Endothelial cell of umbilical vein (primary cell): ENCODE measurements at regions not wholly inside any gene's neighbourhood (a gene's known extent, or its start where the extent isn't known, plus 50 kb on each side); places are given as distances from the start of the nearest gene placed in this dataset.

Experiments
- BruUV-seq: library from RNA; stranded (reverse); fragments of 400-500 nt; replicated peaks from 2 replicates; lab custom pipeline; 2021; lab: Mats Ljungman, UMichigan
- CTCF ChIA-PET: fragments of 300-600, 350-600 bp; sonication (Branson Sonifier 250); formaldehyde crosslinking; loops from one replicate; lab custom pipeline; 2021; ENCODE audit warnings: antibody characterized with exemption, inconsistent platforms; lab: Charles Lee
- POLR2A ChIA-PET: fragments of 300-600, 350-600 bp; sonication (Branson Sonifier 250); formaldehyde crosslinking; loops from one replicate; lab custom pipeline; 2021; ENCODE audit warnings: antibody characterized with exemption, inconsistent platforms; lab: Charles Lee
- DNase-seq: peaks from one replicate; pipeline ENCODE4 v3.0.0-alpha.2; 2011; ENCODE audit warnings: low read depth, low spot score
- FAIRE-seq: peaks from 2 replicates; lab custom pipeline; 2011; peaks lifted over from hg19 to GRCh38; lab: Jason Lieb, UNC
- H2AFZ ChIP-seq: 2 replicates; pipeline ENCODE4 v1.6.0; 2012; ENCODE audit warnings: low read depth, low read length, control low read depth, inconsistent platforms
- H3K27ac ChIP-seq: 2 replicates; pipeline ENCODE4 v1.5.1; 2011; ENCODE audit warnings: low read depth, mild to moderate bottlenecking, control low read depth, low read length, moderate library complexity; ENCODE audit not compliant: insufficient read depth
- H3K27me3 ChIP-seq, 2 experiments: 2 replicates each; pipeline versions ENCODE4 v1.6.0 to v1.6.1; 2011; ENCODE audit warnings: low read length in 2 of 2, mixed read lengths in 1 of 2; ENCODE audit not compliant: control insufficient read depth in 2 of 2, insufficient read depth in 2 of 2
- H3K36me3 ChIP-seq, 2 experiments: 2 replicates in 1 of 2; 3 replicates in 1 of 2; pipeline ENCODE4 v1.5.1; 2011; ENCODE audit warnings: low read length in 2 of 2, mild to moderate bottlenecking in 1 of 2, moderate library complexity in 1 of 2; ENCODE audit not compliant: control insufficient read depth in 2 of 2, insufficient read depth in 2 of 2; ENCODE audit errors: extremely low read depth in 1 of 2
- H3K4me1 ChIP-seq: 3 replicates; pipeline ENCODE4 v1.5.1; 2011; ENCODE audit warnings: mild to moderate bottlenecking, low read length; ENCODE audit not compliant: control insufficient read depth, insufficient read depth; ENCODE audit errors: extremely low read depth
- H3K4me2 ChIP-seq: 2 replicates; pipeline ENCODE4 v1.6.1; 2011; ENCODE audit warnings: low read length, control low read depth, mixed read lengths; ENCODE audit not compliant: insufficient read depth
- H3K4me3 ChIP-seq, 3 experiments: fragments of 200-600 bp in 1 of 3; sonication (generic), shearing (Covaris generic) in 1 of 3; replicated peaks in 1 of 3; 2 replicates each; pipeline ENCODE4 v1.5.1; 2011 to 2016; ENCODE audit warnings: control low read depth in 3 of 3, low read length in 3 of 3, mild to moderate bottlenecking in 2 of 3, inconsistent platforms in 1 of 3, low read depth in 1 of 3, moderate library complexity in 1 of 3; ENCODE audit not compliant: insufficient read depth in 1 of 3
- H3K79me2 ChIP-seq: 2 replicates; pipeline ENCODE4 v1.6.0; 2012; ENCODE audit warnings: low read length, inconsistent platforms; ENCODE audit not compliant: control insufficient read depth, insufficient read depth
- H3K9ac ChIP-seq: replicated peaks from 2 replicates; pipeline ENCODE3; 2011; ENCODE audit warnings: low read length, control low read depth; ENCODE audit not compliant: insufficient read depth; ENCODE audit errors: extremely low read depth
- H3K9me1 ChIP-seq: replicated peaks from 3 replicates; pipeline ENCODE4 v1.6.0; 2011; ENCODE audit warnings: mild to moderate bottlenecking, low read length; ENCODE audit not compliant: control insufficient read depth, insufficient read depth; ENCODE audit errors: extremely low read depth
- H3K9me3 ChIP-seq: replicated peaks from 2 replicates; pipeline ENCODE4 v1.5.1; 2012; ENCODE audit warnings: low read length, inconsistent platforms; ENCODE audit not compliant: control insufficient read depth, insufficient read depth
- H4K20me1 ChIP-seq: replicated peaks from 2 replicates; pipeline ENCODE3; 2011; ENCODE audit warnings: mild to moderate bottlenecking, low read length; ENCODE audit not compliant: control insufficient read depth, insufficient read depth; ENCODE audit errors: extremely low read depth
- EZH2 ChIP-seq: IDR thresholded peaks from 2 replicates; pipeline ENCODE4 v1.6.1; 2012; ENCODE audit warnings: borderline replicate concordance, low read depth, mild to moderate bottlenecking, moderate library complexity, low read length, inconsistent platforms; ENCODE audit not compliant: severe bottlenecking
- FOS ChIP-seq: IDR thresholded peaks from 2 replicates; pipeline ENCODE4 v1.6.1; 2011; ENCODE audit warnings: mild to moderate bottlenecking, low read length, moderate library complexity, borderline replicate concordance; ENCODE audit not compliant: insufficient read depth
- GATA2 ChIP-seq: IDR thresholded peaks from 2 replicates; pipeline ENCODE4 v1.7.0; 2011; ENCODE audit warnings: low read depth, mild to moderate bottlenecking, moderate library complexity, mixed read lengths, low read length; ENCODE audit not compliant: insufficient read length, insufficient read depth
- JUN ChIP-seq: IDR thresholded peaks from 2 replicates; pipeline ENCODE4 v1.6.1; 2011; ENCODE audit warnings: borderline replicate concordance, low read depth; ENCODE audit not compliant: insufficient read length, insufficient read depth
- MYC ChIP-seq: IDR thresholded peaks from one replicate; pipeline ENCODE4 v1.6.1; 2011; ENCODE audit warnings: mild to moderate bottlenecking, low read depth, low read length
- POLR2A ChIP-seq: IDR thresholded peaks from 2 replicates; pipeline ENCODE4 v1.6.1; 2012; ENCODE audit warnings: low read depth, mild to moderate bottlenecking, control low read depth, low read length
- POLR2AphosphoS5 ChIP-seq: IDR thresholded peaks from 2 replicates; pipeline ENCODE4 v1.6.1; 2012; ENCODE audit warnings: low read depth, mild to moderate bottlenecking, control low read depth, low read length, moderate library complexity; ENCODE audit not compliant: insufficient read depth
- dilution Hi-C: fragments of 300-500 bp; cut with MboI; formaldehyde crosslinking; loops from one replicate; pipeline ENCODE4 v1.15.0; 2019; ENCODE audit warnings: low sequenced_read_pairs; ENCODE audit not compliant: extremely low pct_ligation_motif_present
- intact Hi-C: fragments of 100-400 bp; cut with micrococcal nuclease; formaldehyde crosslinking; loops from one replicate; pipeline ENCODE4 v1.10.0; 2022
- TF ChIP-seq, protein P1 (sequence below): IDR thresholded peaks from 2 replicates; pipeline ENCODE4 v1.6.1; 2011; ENCODE audit not compliant: insufficient read depth, insufficient read length
- TF ChIP-seq, protein P2 (sequence below), 2 donors: IDR thresholded peaks; 1 replicate in 1 of 2; 2 replicates in 1 of 2; pipeline ENCODE4 v1.5.1; 2011; ENCODE audit warnings: low read length in 2 of 2, mild to moderate bottlenecking in 2 of 2, moderate library complexity in 2 of 2, control low read depth in 1 of 2, inconsistent platforms in 1 of 2, low read depth in 1 of 2; ENCODE audit not compliant: insufficient read depth in 1 of 2; ENCODE audit errors: extremely low read depth in 1 of 2

DNA sequence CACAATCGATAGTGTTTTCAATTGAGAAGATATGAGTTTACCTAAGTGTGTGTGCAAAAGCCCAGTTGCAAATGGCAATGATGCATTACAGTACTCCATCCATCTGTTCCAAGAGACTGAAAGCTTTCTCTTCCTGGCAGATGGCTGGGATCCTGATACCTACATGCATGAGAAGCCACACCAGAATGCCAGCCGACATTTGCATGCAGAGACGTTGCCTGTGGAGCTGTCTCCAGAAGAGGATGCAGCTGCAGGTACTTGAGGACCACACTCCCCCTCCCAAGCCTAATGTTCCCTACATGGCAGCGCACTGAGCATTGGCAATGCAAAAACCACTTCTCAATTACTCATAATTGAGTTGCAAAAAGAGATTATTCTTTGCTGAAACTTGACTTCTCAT lies 332.1 kb downstream of the WDR11 start:
- intact Hi-C loops: no loop called here
- BruUV-seq: no TSS peak
- ChIA-PET POLR2A (no interaction called here), CTCF (interaction anchor here (1.5 kb wide), 1 partner anchor 12 kb away, joined by 3 read pairs; no protein-coding TSS in a partner anchor)
- H2AFZ ChIP-seq: no peak overlapping the region
- no peaks in the 10 kb centered on the region for H3K79me2 ChIP-seq
- dilution Hi-C loops: no loop called here
- TF ChIP-seq EZH2 (no peak), JUN (no peak), POLR2A (no peak), POLR2AphosphoS5 (no peak), FOS (no peak), GATA2 (no peak), MYC (no peak)
- TF ChIP-seq, protein P1, sequence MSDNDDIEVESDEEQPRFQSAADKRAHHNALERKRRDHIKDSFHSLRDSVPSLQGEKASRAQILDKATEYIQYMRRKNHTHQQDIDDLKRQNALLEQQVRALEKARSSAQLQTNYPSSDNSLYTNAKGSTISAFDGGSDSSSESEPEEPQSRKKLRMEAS: no peak
- TF ChIP-seq, protein P2, sequence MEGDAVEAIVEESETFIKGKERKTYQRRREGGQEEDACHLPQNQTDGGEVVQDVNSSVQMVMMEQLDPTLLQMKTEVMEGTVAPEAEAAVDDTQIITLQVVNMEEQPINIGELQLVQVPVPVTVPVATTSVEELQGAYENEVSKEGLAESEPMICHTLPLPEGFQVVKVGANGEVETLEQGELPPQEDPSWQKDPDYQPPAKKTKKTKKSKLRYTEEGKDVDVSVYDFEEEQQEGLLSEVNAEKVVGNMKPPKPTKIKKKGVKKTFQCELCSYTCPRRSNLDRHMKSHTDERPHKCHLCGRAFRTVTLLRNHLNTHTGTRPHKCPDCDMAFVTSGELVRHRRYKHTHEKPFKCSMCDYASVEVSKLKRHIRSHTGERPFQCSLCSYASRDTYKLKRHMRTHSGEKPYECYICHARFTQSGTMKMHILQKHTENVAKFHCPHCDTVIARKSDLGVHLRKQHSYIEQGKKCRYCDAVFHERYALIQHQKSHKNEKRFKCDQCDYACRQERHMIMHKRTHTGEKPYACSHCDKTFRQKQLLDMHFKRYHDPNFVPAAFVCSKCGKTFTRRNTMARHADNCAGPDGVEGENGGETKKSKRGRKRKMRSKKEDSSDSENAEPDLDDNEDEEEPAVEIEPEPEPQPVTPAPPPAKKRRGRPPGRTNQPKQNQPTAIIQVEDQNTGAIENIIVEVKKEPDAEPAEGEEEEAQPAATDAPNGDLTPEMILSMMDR (IDR thresholded peaks at IDR 0.05; ENCODE audit: extremely low read depth in 1 of 2, insufficient read depth in 1 of 2, low read depth in 1 of 2, low read length in 2 of 2): no peak
- H3K9me1 ChIP-seq: no peaks in the 10 kb centered on the region
- H3K36me3 ChIP-seq: no peaks in the 10 kb centered on the region
- no peaks in the 10 kb centered on the region for H3K27me3 ChIP-seq
- no peak for DNase-seq
- no peak overlapping the region for H3K4me2 ChIP-seq
- FAIRE-seq: no peak
- no peak overlapping the region for H3K27ac ChIP-seq
- H3K4me1 ChIP-seq: no peaks in the 10 kb centered on the region
- H3K4me3 ChIP-seq: no peak overlapping the region
- H4K20me1 ChIP-seq: no peaks in the 10 kb centered on the region
- peaks cover 2% of the 10 kb centered on the region for H3K9me3 ChIP-seq
- H3K9ac ChIP-seq: no peak overlapping the region
